K562 (cell line): ENCODE measurements at regions not wholly inside any gene's neighbourhood (a gene's known extent, or its start where the extent isn't known, plus 50 kb on each side); places are given as distances from the start of the nearest gene placed in this dataset.
A peak's percentile ranks its signal among the peaks of the same experiment; 100 is the strongest.
"Not testable (repeated sequence)": the region's sequence is repeated elsewhere in the genome, so short reads cannot be mapped to it uniquely, and the experiment has no call there.

Experiments
- ATAC-seq: fragments of 200-7000 bp; cut with Tn5 transposase; 3 replicates; pipeline ENCODE4 v1.9.1; 2020; ENCODE audit warnings: moderate library complexity
- BruUV-seq: library from RNA; stranded (reverse); fragments of 400-500 nt; replicated peaks from 2 replicates; lab custom pipeline; 2021; lab: Mats Ljungman, UMichigan
- CTCF ChIA-PET: fragments of 300-600 bp; formaldehyde crosslinking; extraction: SDS; loops from one replicate; lab custom pipeline; 2021; ENCODE audit warnings: low intra/inter-chr PET ratio; lab: Yijun Ruan, JAX
- POLR2A ChIA-PET: fragments of 300-600, 350-650 bp; sonication (Branson Sonifier 250); formaldehyde crosslinking; extraction: SDS; loops from one replicate; lab custom pipeline; 2021; ENCODE audit warnings: antibody characterized with exemption, inconsistent platforms; lab: Yijun Ruan, JAX
- DNase-seq, 4 experiments: peaks; one replicate each; pipeline versions ENCODE4 v3.0.0 to v3.0.0-alpha.2; 2011 to 2018; ENCODE audit warnings: low spot score in 3 of 4, mixed read lengths in 3 of 4; ENCODE audit errors: extremely low read depth in 1 of 4
- FAIRE-seq: peaks from 2 replicates; lab custom pipeline; 2011; peaks lifted over from hg19 to GRCh38; lab: Jason Lieb, UNC
- H2AFZ ChIP-seq: 2 replicates; pipeline ENCODE4 v1.6.0; 2011; ENCODE audit warnings: low read depth, low read length, control low read depth, inconsistent platforms
- H3K27ac ChIP-seq: fragments of 200-600 bp; 3 replicates; pipeline ENCODE4 v1.8.0; 2011; ENCODE audit warnings: low read depth, mild to moderate bottlenecking, control low read depth, inconsistent platforms, low read length, moderate library complexity, mixed read lengths; ENCODE audit errors: extremely low read depth
- H3K27me3 ChIP-seq, 2 experiments: fragments of 300-600 bp in 1 of 2; 2 replicates in 1 of 2; 3 replicates in 1 of 2; pipeline versions ENCODE4 v1.6.0 to v1.8.0; 2011; ENCODE audit warnings: inconsistent platforms in 2 of 2, low read length in 2 of 2, mild to moderate bottlenecking in 1 of 2, mixed read lengths in 1 of 2, moderate library complexity in 1 of 2; ENCODE audit not compliant: control insufficient read depth in 2 of 2, insufficient read depth in 2 of 2
- H3K36me3 ChIP-seq: fragments of 300-600 bp; 3 replicates; pipeline ENCODE4 v1.8.0; 2011; ENCODE audit warnings: mild to moderate bottlenecking, low read length, inconsistent platforms; ENCODE audit not compliant: control insufficient read depth, insufficient read depth
- H3K4me1 ChIP-seq, 2 experiments: fragments of 200-600 bp in 1 of 2; replicated peaks in 1 of 2; 2 replicates in 1 of 2; 3 replicates in 1 of 2; pipeline versions ENCODE4 v1.5.1 to v1.8.0; 2011; ENCODE audit warnings: inconsistent platforms in 2 of 2, low read length in 2 of 2, mild to moderate bottlenecking in 1 of 2, mixed read lengths in 1 of 2, moderate library complexity in 1 of 2; ENCODE audit not compliant: control insufficient read depth in 2 of 2, insufficient read depth in 2 of 2
- H3K4me2 ChIP-seq: 2 replicates; pipeline ENCODE4 v1.6.1; 2011; ENCODE audit warnings: low read length, control low read depth, inconsistent platforms, mixed read lengths; ENCODE audit not compliant: insufficient read depth
- H3K4me3 ChIP-seq: fragments of 200-600 bp; sonication (generic), shearing (Covaris generic); 2 replicates; pipeline ENCODE4 v1.5.1; 2016; ENCODE audit warnings: control low read depth, inconsistent platforms
- H3K79me2 ChIP-seq: fragments of 200-600 bp; 3 replicates; pipeline ENCODE4 v1.8.0; 2011; ENCODE audit warnings: low read length, inconsistent platforms; ENCODE audit not compliant: control insufficient read depth, insufficient read depth
- H3K9ac ChIP-seq, 2 experiments: 2 replicates each; pipeline versions ENCODE4 v1.6.0 to v1.6.1; 2011; ENCODE audit warnings: low read depth in 2 of 2, low read length in 2 of 2, control low read depth in 1 of 2, inconsistent platforms in 1 of 2, mild to moderate bottlenecking in 1 of 2, mixed read lengths in 1 of 2; ENCODE audit not compliant: insufficient read depth in 1 of 2
- H3K9me1 ChIP-seq: one replicate; pipeline ENCODE4 v1.6.0; 2011; ENCODE audit warnings: inconsistent platforms, mild to moderate bottlenecking, low read length, moderate library complexity; ENCODE audit not compliant: control insufficient read depth, insufficient read depth
- H3K9me3 ChIP-seq: replicated peaks from 2 replicates; pipeline ENCODE4 v1.5.1; 2011; ENCODE audit warnings: low read depth, low read length, inconsistent platforms; ENCODE audit not compliant: control insufficient read depth, insufficient read depth
- H4K20me1 ChIP-seq: replicated peaks from 2 replicates; pipeline ENCODE4 v1.6.1; 2011; ENCODE audit warnings: low read length, inconsistent platforms, mixed read lengths; ENCODE audit not compliant: control insufficient read depth, insufficient read depth
- ATF3 ChIP-seq, 2 experiments: fragments of 450-650 bp in 1 of 2; sonication (generic) in 1 of 2; formaldehyde crosslinking in 1 of 2; IDR thresholded peaks in 1 of 2; conservative IDR thresholded peaks in 1 of 2; 2 replicates each; pipeline versions ENCODE4 v1.6.1 to v1.8.1; 2016 to 2023; ENCODE audit warnings: mild to moderate bottlenecking in 2 of 2, moderate library complexity in 2 of 2, inconsistent platforms in 1 of 2, missing genetic modification reagents in 1 of 2
- C11orf30 ChIP-seq: fragments of 450-650 bp; IDR thresholded peaks from 2 replicates; pipeline ENCODE4 v1.6.1; 2016; ENCODE audit warnings: low read depth, mild to moderate bottlenecking
- CEBPG ChIP-seq, 3 experiments: fragments of 200-800 bp in 1 of 3; sonication (Bioruptor generic) in 1 of 3; sonication (generic) in 1 of 3; formaldehyde crosslinking in 1 of 3; IDR thresholded peaks in 2 of 3; conservative IDR thresholded peaks in 1 of 3; 2 replicates each; pipeline versions ENCODE4 v1.6.1 to v1.8.0; 2016 to 2022; ENCODE audit warnings: missing compliant biosample characterization in 2 of 3, missing genetic modification characterization in 2 of 3, mild to moderate bottlenecking in 1 of 3, missing genetic modification reagents in 1 of 3
- FOS ChIP-seq: IDR thresholded peaks from 3 replicates; pipeline ENCODE4 v1.6.1; 2011; ENCODE audit not compliant: insufficient read length; ENCODE audit errors: extremely low read depth
- GTF2A2 ChIP-seq: IDR thresholded peaks from 2 replicates; pipeline ENCODE4 v1.6.1; 2016; ENCODE audit warnings: mild to moderate bottlenecking, missing genetic modification characterization, missing compliant biosample characterization
- MAFG ChIP-seq: fragments of 450-650 bp; conservative IDR thresholded peaks from 2 replicates; pipeline ENCODE4 v1.6.1; 2016; ENCODE audit warnings: missing genetic modification characterization, missing compliant biosample characterization
- MTA3 ChIP-seq: fragments of 450-650 bp; formaldehyde crosslinking; IDR thresholded peaks from 2 replicates; pipeline ENCODE4 v1.6.1; 2017; ENCODE audit warnings: mild to moderate bottlenecking, borderline replicate concordance
- NFYB ChIP-seq: IDR thresholded peaks from 2 replicates; pipeline ENCODE4 v1.6.1; 2011; ENCODE audit warnings: mild to moderate bottlenecking, moderate library complexity; ENCODE audit not compliant: insufficient read length; ENCODE audit errors: extremely low read depth
- POLR2H ChIP-seq: IDR thresholded peaks from 2 replicates; pipeline ENCODE4 v1.6.1; 2016; ENCODE audit warnings: missing genetic modification characterization, low read depth, mild to moderate bottlenecking, control low read depth, missing compliant biosample characterization, moderate library complexity
- RBM25 ChIP-seq: fragments of 200-400 bp; formaldehyde crosslinking; IDR thresholded peaks from 2 replicates; pipeline ENCODE4 v1.6.1; 2018; ENCODE audit warnings: low read length, low read depth, moderate library complexity; ENCODE audit not compliant: severe bottlenecking
- ZNF316 ChIP-seq: fragments of 450-650 bp; IDR thresholded peaks from 2 replicates; pipeline ENCODE4 v1.6.1; 2016
- WGBS: fragments of 100-300 bp; shearing (Covaris generic); methylation state at CpG from one replicate; pipeline ENCODE4 v1.1.6; 2016; ENCODE audit warnings: low coverage, mixed read lengths; ENCODE audit not compliant: insufficient coverage; ENCODE audit errors: missing lambda C conversion rate; 5-methylcytosine and 5-hydroxymethylcytosine counted together
- in situ Hi-C: fragments of 300-500 bp; cut with MboI; formaldehyde crosslinking; loops from 4 replicates; pipeline ENCODE4 v1.15.0; 2018; ENCODE audit warnings: inconsistent platforms, mixed read lengths
- intact Hi-C: fragments of 100-400 bp; cut with micrococcal nuclease; formaldehyde crosslinking; loops from 2 replicates; pipeline ENCODE4 v1.14.2; 2022

- CTCF ChIA-PET; H3K27me3 ChIP-seq; FAIRE-seq; in situ Hi-C loops; H3K4me1 ChIP-seq; H4K20me1 ChIP-seq; intact Hi-C loops; H3K79me2 ChIP-seq; H3K36me3 ChIP-seq; H3K9ac ChIP-seq; BruUV-seq; H3K9me1 ChIP-seq; H3K9me3 ChIP-seq; H3K27ac ChIP-seq; H3K4me3 ChIP-seq; DNase-seq; TF ChIP-seq CEBPG (CRISPR knock-in tag; IDR thresholded peaks at IDR 0.05); ATF3 (CRISPR knock-in tag; conservative IDR thresholded peaks at IDR 0.05): not testable (repeated sequence)
- H2AFZ ChIP-seq = peak overlapping the region; percentile 34; the same call in 1 of the 2 replicates
- peak; percentile 79 for ATAC-seq
- 3% methylated on average over 17 of the region's 17 CpGs for WGBS
- peak overlapping the region; percentile 26; the same call in 1 of the 2 replicates for H3K4me2 ChIP-seq
- POLR2A ChIA-PET = interaction anchor here (0.7 kb wide), 1 partner anchor 31 kb away, joined by 4 read pairs; no protein-coding TSS in a partner anchor
- TF ChIP-seq GTF2A2 (tag) = peak; percentile 74
- TF ChIP-seq ZNF316 = peak; percentile 76
- peak; percentile 72 to 83 for TF ChIP-seq CEBPG (tag; conservative IDR thresholded peaks at IDR 0.05 in 1 of 2, IDR thresholded peaks at IDR 0.05 in 1 of 2)
- peak; percentile 80 for TF ChIP-seq ATF3 (IDR thresholded peaks at IDR 0.05)
- peak; percentile 13 for TF ChIP-seq FOS
- TF ChIP-seq MTA3 = peak; percentile 28; the same call in 1 of the 2 replicates
- TF ChIP-seq MAFG (tag) = 0 out of 2 replicates have a peak, but pooled peaks have one; percentile 30
- peak; percentile 82 for TF ChIP-seq POLR2H
- TF ChIP-seq RBM25 = peak; percentile 11
- TF ChIP-seq C11orf30 = peak; percentile 54
- peak; percentile 88 for TF ChIP-seq NFYB
Observed at GRCh38 chr10:47166808-47167581, 133.0 kb upstream of the GDF10 start.
